Rectal smooth muscle tissue (tissue), 1 donor: ENCODE measurements at regions not wholly inside any gene's neighbourhood (a gene's known extent, or its start where the extent isn't known, plus 50 kb on each side); places are given as distances from the start of the nearest gene placed in this dataset.
"Not testable (repeated sequence)": the region's sequence is repeated elsewhere in the genome, so short reads cannot be mapped to it uniquely, and the experiment has no call there.

Source experiments
- H3K27ac ChIP-seq: one replicate; pipeline ENCODE4 v1.7.0; 2013; ENCODE audit warnings: low read depth, low read length, inconsistent platforms
- H3K27me3 ChIP-seq: one replicate; pipeline ENCODE4 v1.7.0; 2013; ENCODE audit warnings: low read length; ENCODE audit not compliant: control insufficient read depth, insufficient read depth
- H3K36me3 ChIP-seq: one replicate; pipeline ENCODE4 v1.7.0; 2013; ENCODE audit warnings: low read length; ENCODE audit not compliant: control insufficient read depth, insufficient read depth
- H3K4me1 ChIP-seq: one replicate; pipeline ENCODE4 v1.7.0; 2013; ENCODE audit warnings: low read length; ENCODE audit not compliant: control insufficient read depth, insufficient read depth
- H3K4me3 ChIP-seq: one replicate; pipeline ENCODE4 v1.7.0; 2013; ENCODE audit warnings: low read length
- H3K9ac ChIP-seq: one replicate; pipeline ENCODE4 v1.7.0; 2013; ENCODE audit warnings: low read length

- no peaks in the 10 kb centered on the region for H3K36me3 ChIP-seq
- H3K27ac ChIP-seq, result no peak overlapping the region
- H3K4me3 ChIP-seq, result no peak overlapping the region
- no peaks in the 10 kb centered on the region for H3K27me3 ChIP-seq
- H3K9ac ChIP-seq, result no peak overlapping the region
- no peaks in the 10 kb centered on the region for H3K4me1 ChIP-seq
Measured at GRCh38 chr14:86940106-86940505, 1052.9 kb downstream of the GALC start.

GRCh38 chr14:86938320-86938719, 1054.7 kb downstream of the GALC start:
- no peak overlapping the region for H3K9ac ChIP-seq
- H3K27ac ChIP-seq, result no peak overlapping the region
- no peaks in the 10 kb centered on the region for H3K4me1 ChIP-seq
- H3K4me3 ChIP-seq, result no peak overlapping the region
- no peaks in the 10 kb centered on the region for H3K36me3 ChIP-seq
- H3K27me3 ChIP-seq, result no peaks in the 10 kb centered on the region

- H3K9ac ChIP-seq, result no peak overlapping the region
- H3K27ac ChIP-seq, result no peak overlapping the region
- no peaks in the 10 kb centered on the region for H3K4me1 ChIP-seq
- no peaks in the 10 kb centered on the region for H3K27me3 ChIP-seq
- no peaks in the 10 kb centered on the region for H3K36me3 ChIP-seq
- H3K4me3 ChIP-seq, result no peak overlapping the region
Measured at GRCh38 chr14:86936556-86936955, 1056.4 kb downstream of the GALC start.

- H3K9ac ChIP-seq, result no peak overlapping the region
- no peaks in the 10 kb centered on the region for H3K36me3 ChIP-seq
- no peaks in the 10 kb centered on the region for H3K27me3 ChIP-seq
- H3K4me3 ChIP-seq, result no peak overlapping the region
- no peaks in the 10 kb centered on the region for H3K4me1 ChIP-seq
- no peak overlapping the region for H3K27ac ChIP-seq
Measured at GRCh38 chr14:86935241-86935885, 1057.6 kb downstream of the GALC start.

- Histone ChIP-seq H3K9ac (no peak overlapping the region), H3K27ac (no peak overlapping the region), H3K4me3 (no peak overlapping the region), H3K4me1 (no peaks in the 10 kb centered on the region), H3K36me3 (no peaks in the 10 kb centered on the region), H3K27me3 (no peaks in the 10 kb centered on the region)
Measured at GRCh38 chr14:86933958-86934595, 1058.9 kb downstream of the GALC start.

- H3K4me3 ChIP-seq, result no peak overlapping the region
- no peaks in the 10 kb centered on the region for H3K4me1 ChIP-seq
- H3K36me3 ChIP-seq, result no peaks in the 10 kb centered on the region
- H3K27me3 ChIP-seq, result no peaks in the 10 kb centered on the region
- no peak overlapping the region for H3K27ac ChIP-seq
- H3K9ac ChIP-seq, result no peak overlapping the region
Measured at GRCh38 chr14:86933460-86933859, 1059.5 kb downstream of the GALC start.

GRCh38 chr14:86915406-86915805, 1077.6 kb downstream of the GALC start:
- no peak overlapping the region for H3K4me3 ChIP-seq
- no peaks in the 10 kb centered on the region for H3K27me3 ChIP-seq
- no peaks in the 10 kb centered on the region for H3K4me1 ChIP-seq
- no peak overlapping the region for H3K9ac ChIP-seq
- H3K27ac ChIP-seq, result no peak overlapping the region
- no peaks in the 10 kb centered on the region for H3K36me3 ChIP-seq

- no peaks in the 10 kb centered on the region for H3K36me3 ChIP-seq
- no peaks in the 10 kb centered on the region for H3K4me1 ChIP-seq
- no peak overlapping the region for H3K4me3 ChIP-seq
- H3K27ac ChIP-seq, result no peak overlapping the region
- H3K27me3 ChIP-seq, result no peaks in the 10 kb centered on the region
- no peak overlapping the region for H3K9ac ChIP-seq
Measured at GRCh38 chr14:86912709-86913108, 1080.3 kb downstream of the GALC start.

- no peak overlapping the region for H3K4me3 ChIP-seq
- H3K9ac ChIP-seq, result no peak overlapping the region
- H3K4me1 ChIP-seq, result no peaks in the 10 kb centered on the region
- no peaks in the 10 kb centered on the region for H3K36me3 ChIP-seq
- H3K27ac ChIP-seq, result no peak overlapping the region
- no peaks in the 10 kb centered on the region for H3K27me3 ChIP-seq
Measured at GRCh38 chr14:86911486-86911885, 1081.5 kb downstream of the GALC start.

GRCh38 chr14:86905386-86905926, 1087.5 kb downstream of the GALC start:
- H3K36me3 ChIP-seq, H3K4me1 ChIP-seq, H3K4me3 ChIP-seq, H3K27ac ChIP-seq, H3K9ac ChIP-seq, H3K27me3 ChIP-seq: not testable (repeated sequence)

GRCh38 chr14:86902176-86902950, 1090.6 kb downstream of the GALC start:
- H3K27ac ChIP-seq, result no peak overlapping the region
- no peak overlapping the region for H3K9ac ChIP-seq
- no peaks in the 10 kb centered on the region for H3K27me3 ChIP-seq
- H3K4me1 ChIP-seq, result no peaks in the 10 kb centered on the region
- no peak overlapping the region for H3K4me3 ChIP-seq
- H3K36me3 ChIP-seq, result no peaks in the 10 kb centered on the region

GRCh38 chr14:86897704-86898513, 1095.1 kb downstream of the GALC start:
- Histone ChIP-seq H3K4me1 (no peaks in the 10 kb centered on the region), H3K4me3 (no peak overlapping the region)

More at GRCh38 chr14:86897704-86898513, 1095.1 kb downstream of the GALC start:
- Histone ChIP-seq H3K27ac (no peak overlapping the region), H3K9ac (no peak overlapping the region), H3K36me3 (no peaks in the 10 kb centered on the region), H3K27me3 (no peaks in the 10 kb centered on the region)
